Jurkat, Clone E6-1 (cell line): ENCODE measurements at regions not wholly inside any gene's neighbourhood (a gene's known extent, or its start where the extent isn't known, plus 50 kb on each side); places are given as distances from the start of the nearest gene placed in this dataset.
"Not testable (repeated sequence)": the region's sequence is repeated elsewhere in the genome, so short reads cannot be mapped to it uniquely, and the experiment has no call there.

ENCODE experiments used
- DNase-seq: peaks from one replicate; pipeline ENCODE4 v3.0.0-alpha.2; 2011; ENCODE audit warnings: low read depth, low spot score
- H3K4me3 ChIP-seq: 2 replicates; pipeline ENCODE4 v1.5.1; 2011; ENCODE audit warnings: mild to moderate bottlenecking, low read length, control low read depth, moderate library complexity

DNA sequence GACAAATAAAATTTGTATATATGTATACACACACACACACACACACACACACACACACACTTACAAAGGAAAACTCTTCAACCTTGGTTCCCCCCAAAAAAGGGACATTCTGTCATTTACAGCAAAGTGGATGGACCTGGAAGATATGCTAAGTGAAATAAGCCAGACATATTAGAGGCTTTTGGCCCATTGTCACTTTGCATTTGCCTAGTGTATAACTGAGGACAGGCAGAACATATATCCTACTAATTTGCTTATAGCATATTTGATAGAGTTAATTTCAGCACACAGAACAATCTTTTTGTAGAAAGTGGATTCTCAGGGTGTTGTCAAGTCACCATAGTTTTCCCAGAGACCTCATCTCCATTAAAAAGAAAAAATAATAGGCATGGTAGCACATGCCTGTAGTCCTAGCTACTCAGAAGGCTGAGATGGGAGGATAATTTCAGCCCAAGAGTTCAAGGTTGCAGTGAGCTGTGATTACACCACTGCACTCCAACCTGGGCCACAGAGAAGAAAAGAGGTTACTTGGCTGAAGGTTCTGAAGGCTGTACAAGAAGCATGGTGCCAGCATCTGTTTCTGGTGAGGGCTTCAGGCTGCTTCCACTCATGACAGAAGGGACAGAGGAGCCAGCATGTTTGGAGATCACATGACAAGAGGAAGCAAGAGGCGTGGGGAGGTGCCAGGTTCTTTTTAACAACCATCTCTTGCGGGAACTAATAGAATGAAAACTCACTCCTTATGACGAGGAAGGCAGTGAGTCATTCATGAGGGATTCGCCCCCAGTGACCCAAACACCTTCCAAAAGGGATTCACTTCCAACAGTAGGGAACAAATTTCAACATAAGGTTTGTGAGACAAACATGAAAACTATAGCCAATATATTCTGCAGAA is 135.6 kb downstream of the TMEM168 start:
- no peak for DNase-seq
- H3K4me3 ChIP-seq = no peak overlapping the region

- no peak for DNase-seq
- no peak overlapping the region for H3K4me3 ChIP-seq
Observed at GRCh38 chr7:112665709-112666108, 124.5 kb downstream of the TMEM168 start.

DNA sequence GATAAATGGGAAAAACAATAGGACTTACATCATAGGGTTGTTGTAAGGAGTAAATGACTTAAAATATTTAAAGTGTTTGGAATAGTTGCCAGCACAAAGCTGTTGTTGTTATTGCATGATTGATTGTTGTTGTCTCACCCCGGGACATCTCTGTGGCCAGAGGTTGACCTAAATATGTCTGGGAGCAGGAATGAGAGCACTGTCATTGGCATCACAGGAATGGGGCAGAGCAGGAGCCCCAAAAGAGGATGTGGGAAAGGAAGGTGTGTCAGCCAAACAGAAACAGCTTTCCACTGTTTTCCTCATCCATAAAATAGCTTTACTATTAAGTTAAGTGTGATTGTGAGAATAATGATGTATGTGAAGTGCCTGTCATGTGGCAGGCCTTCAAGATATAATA is 121.6 kb downstream of the TMEM168 start:
- H3K4me3 ChIP-seq = no peak overlapping the region
- DNase-seq = no peak

GRCh38 chr7:112669306-112669705 is 120.9 kb downstream of the TMEM168 start:
- H3K4me3 ChIP-seq = no peak overlapping the region
- no peak for DNase-seq

- DNase-seq = no peak
Observed at GRCh38 chr7:112670193-112670592, 120.0 kb downstream of the TMEM168 start.

DNA sequence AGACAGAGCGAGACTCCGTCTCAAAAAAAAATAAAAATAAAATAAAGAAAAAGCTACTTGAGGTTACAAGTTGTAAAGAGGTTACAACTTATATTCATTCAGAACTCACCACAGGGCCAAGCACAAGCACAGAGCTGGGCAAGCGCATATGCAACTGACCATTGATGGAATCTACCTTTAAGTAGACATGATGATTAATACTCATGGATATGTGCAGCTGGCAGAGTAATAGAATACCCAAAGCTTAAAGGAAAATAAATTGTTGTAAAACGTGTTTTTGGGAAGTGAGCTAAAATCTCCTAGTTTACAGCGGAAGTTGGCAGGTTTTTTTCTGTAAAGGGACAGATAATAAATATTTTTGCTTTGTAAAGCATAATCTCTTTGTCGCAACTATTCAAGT is 111.6 kb downstream of the TMEM168 start:
- no peak overlapping the region for H3K4me3 ChIP-seq
- no peak for DNase-seq

More at GRCh38 chr7:112670193-112670592, 120.0 kb downstream of the TMEM168 start:
- no peak overlapping the region for H3K4me3 ChIP-seq

- not testable (repeated sequence) for DNase-seq, H3K4me3 ChIP-seq
Observed at GRCh38 chr7:112689466-112690177, 100.6 kb downstream of the TMEM168 start.

DNA sequence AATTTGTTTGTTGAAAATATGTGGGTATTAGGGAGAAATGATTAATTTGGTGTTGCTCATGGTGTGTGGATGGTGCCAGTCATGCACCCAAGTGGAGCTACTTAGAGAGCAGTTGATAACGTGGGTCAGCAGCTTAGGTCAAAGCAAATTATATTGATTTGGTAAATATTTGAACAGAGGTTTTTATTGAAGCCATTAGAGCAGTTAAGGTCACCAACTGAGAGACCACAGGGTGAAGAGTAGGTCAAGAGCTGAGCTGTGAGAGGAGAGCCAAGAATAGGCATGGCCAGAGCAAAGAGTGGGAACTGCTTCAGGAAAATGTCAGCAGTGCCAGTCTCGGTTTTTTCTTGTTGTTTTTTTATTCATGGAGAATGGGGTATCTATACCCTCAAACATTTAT is 97.9 kb downstream of the TMEM168 start:
- no peak overlapping the region for H3K4me3 ChIP-seq
- DNase-seq = no peak

GRCh38 chr7:112697211-112697610 is 93.0 kb downstream of the TMEM168 start:
- not testable (repeated sequence) for H3K4me3 ChIP-seq, DNase-seq

- DNase-seq = no peak
- no peak overlapping the region for H3K4me3 ChIP-seq
Observed at GRCh38 chr7:112699725-112700513, 90.3 kb downstream of the TMEM168 start.

- no peak overlapping the region for H3K4me3 ChIP-seq
Observed at GRCh38 chr7:112701456-112701855, 88.7 kb downstream of the TMEM168 start.

GRCh38 chr7:112707655-112708054 is 82.5 kb downstream of the TMEM168 start:
- no peak for DNase-seq
- H3K4me3 ChIP-seq = no peak overlapping the region

More at GRCh38 chr7:112701456-112701855, 88.7 kb downstream of the TMEM168 start:
- DNase-seq = no peak

DNA sequence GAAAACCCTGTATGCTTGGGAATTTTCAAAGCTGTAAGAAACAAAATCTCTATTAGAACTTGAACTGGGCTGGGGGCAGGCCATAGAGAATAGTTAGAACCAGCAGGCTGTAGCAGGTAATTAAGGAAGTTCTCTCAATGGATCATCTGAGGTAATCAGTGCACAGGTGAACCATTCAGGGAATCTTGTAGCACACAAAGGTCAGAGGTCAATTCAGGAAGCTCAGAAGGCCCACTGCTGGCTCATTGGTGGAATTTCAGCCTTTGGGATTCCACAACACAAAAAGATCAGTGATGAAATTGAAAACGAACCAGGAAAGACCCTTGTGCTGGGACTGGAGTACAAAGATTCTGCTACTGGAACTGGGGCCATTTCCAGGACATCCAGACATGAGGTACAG is 82.0 kb downstream of the TMEM168 start:
- no peak for DNase-seq
- H3K4me3 ChIP-seq = no peak overlapping the region
